Thyroid gland (tissue), 4 donors: ENCODE measurements at regions not wholly inside any gene's neighbourhood (a gene's known extent, or its start where the extent isn't known, plus 50 kb on each side); places are given as distances from the start of the nearest gene placed in this dataset.

ENCODE experiments used
- POLR2A ChIP-seq, 2 donors: fragments of 450-650 bp; IDR thresholded peaks; one replicate each; pipeline ENCODE4 v1.6.1; 2017; ENCODE audit warnings: antibody characterized with exemption in 2 of 2, mild to moderate bottlenecking in 2 of 2, moderate library complexity in 1 of 2
- TF ChIP-seq, protein P1 (sequence below), 6 experiments: fragments of 200-600 bp in 3 of 6; fragments of 450-650 bp in 3 of 6; sonication (generic) in 3 of 6; IDR thresholded peaks; one replicate each; pipeline ENCODE4 v1.5.1; 2016 to 2019; ENCODE audit warnings: antibody characterized with exemption in 6 of 6, mild to moderate bottlenecking in 2 of 6, inconsistent platforms in 1 of 6, moderate library complexity in 1 of 6

DNA sequence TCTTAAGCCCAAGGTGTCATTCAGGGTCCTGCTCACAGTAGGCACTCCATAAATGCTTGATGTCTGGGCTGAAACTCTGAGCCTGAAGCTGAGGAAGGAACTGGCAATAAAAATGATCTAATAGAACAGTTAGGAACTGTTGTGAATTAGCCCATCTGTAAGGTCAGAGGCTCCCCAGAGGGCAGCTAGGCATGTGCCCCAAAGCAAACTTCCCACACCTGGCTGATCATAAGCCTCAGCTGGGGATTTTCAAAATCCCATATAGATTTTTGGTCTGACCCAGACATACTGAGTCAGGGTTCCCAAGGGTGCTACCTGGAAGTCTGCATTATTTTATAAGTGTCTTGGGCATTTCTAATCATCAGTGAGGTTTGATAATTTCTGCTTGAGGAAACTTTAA, 309.4 kb upstream of the PROX1 start:
- no peak for TF ChIP-seq POLR2A (IDR thresholded peaks at IDR 0.05)
- TF ChIP-seq, protein P1, sequence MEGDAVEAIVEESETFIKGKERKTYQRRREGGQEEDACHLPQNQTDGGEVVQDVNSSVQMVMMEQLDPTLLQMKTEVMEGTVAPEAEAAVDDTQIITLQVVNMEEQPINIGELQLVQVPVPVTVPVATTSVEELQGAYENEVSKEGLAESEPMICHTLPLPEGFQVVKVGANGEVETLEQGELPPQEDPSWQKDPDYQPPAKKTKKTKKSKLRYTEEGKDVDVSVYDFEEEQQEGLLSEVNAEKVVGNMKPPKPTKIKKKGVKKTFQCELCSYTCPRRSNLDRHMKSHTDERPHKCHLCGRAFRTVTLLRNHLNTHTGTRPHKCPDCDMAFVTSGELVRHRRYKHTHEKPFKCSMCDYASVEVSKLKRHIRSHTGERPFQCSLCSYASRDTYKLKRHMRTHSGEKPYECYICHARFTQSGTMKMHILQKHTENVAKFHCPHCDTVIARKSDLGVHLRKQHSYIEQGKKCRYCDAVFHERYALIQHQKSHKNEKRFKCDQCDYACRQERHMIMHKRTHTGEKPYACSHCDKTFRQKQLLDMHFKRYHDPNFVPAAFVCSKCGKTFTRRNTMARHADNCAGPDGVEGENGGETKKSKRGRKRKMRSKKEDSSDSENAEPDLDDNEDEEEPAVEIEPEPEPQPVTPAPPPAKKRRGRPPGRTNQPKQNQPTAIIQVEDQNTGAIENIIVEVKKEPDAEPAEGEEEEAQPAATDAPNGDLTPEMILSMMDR (IDR thresholded peaks at IDR 0.05), result no peak
